PC-3 (cell line): ENCODE measurements at regions not wholly inside any gene's neighbourhood (a gene's known extent, or its start where the extent isn't known, plus 50 kb on each side); places are given as distances from the start of the nearest gene placed in this dataset.

Experiments
- CTCF ChIP-seq: fragments of 300-600 bp; sonication (generic); conservative IDR thresholded peaks from 2 replicates; pipeline ENCODE4 v1.5.1; 2017; ENCODE audit warnings: antibody characterized with exemption, low read depth, mild to moderate bottlenecking, low read length
- EZH2 ChIP-seq: fragments of 300-600 bp; sonication (generic); IDR thresholded peaks from one replicate; pipeline ENCODE4 v1.6.1; 2017; ENCODE audit warnings: antibody characterized with exemption, mild to moderate bottlenecking, low read length; ENCODE audit not compliant: unreplicated experiment
- EZH2phosphoT487 ChIP-seq: fragments of 300-600 bp; sonication (generic); IDR thresholded peaks from 2 replicates; pipeline ENCODE4 v1.6.1; 2018; ENCODE audit warnings: mild to moderate bottlenecking, antibody characterized with exemption, low read length, borderline replicate concordance

- TF ChIP-seq EZH2 (no peak), CTCF (no peak), EZH2phosphoT487 (no peak)
Observed at GRCh38 chr4:173449380-173449717, 50.4 kb upstream of the SCRG1 start.
